A673 (cell line): ENCODE measurements at regions not wholly inside any gene's neighbourhood (a gene's known extent, or its start where the extent isn't known, plus 50 kb on each side); places are given as distances from the start of the nearest gene placed in this dataset.

ENCODE experiments used
- EZH2 ChIP-seq: fragments of 200-600 bp; sonication (generic); IDR thresholded peaks from 2 replicates; pipeline ENCODE4 v1.6.1; 2017; ENCODE audit warnings: borderline replicate concordance, low read depth, mild to moderate bottlenecking, mixed read lengths, antibody characterized with exemption, low read length; ENCODE audit not compliant: poor library complexity, severe bottlenecking
- TF ChIP-seq, protein P1 (sequence below): fragments of 300-800, 200-600 bp; sonication (generic); conservative IDR thresholded peaks from 2 replicates; pipeline ENCODE4 v1.5.1; 2017; ENCODE audit warnings: low read depth, mild to moderate bottlenecking, antibody characterized with exemption, low read length, moderate library complexity, mixed read lengths

DNA sequence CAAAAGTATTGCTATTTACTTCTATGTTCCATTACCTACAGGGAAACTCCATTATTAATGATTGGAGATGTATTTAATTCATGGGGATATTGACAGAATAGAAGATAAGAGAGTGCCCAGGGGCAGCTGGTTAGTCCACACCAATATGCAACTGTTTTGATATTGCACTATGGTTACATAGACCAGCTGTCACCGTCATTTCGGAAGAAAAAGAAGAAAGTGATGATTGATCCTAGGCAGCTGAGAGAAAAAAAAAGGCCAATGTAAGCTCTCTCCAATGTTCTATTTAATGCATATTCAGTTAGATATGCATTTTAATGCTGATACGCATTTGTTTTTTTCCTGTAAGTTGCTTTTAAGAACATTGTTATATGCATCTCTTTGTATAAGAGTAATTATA is 1367.2 kb downstream of the KCNT2 start:
- TF ChIP-seq, protein P1, sequence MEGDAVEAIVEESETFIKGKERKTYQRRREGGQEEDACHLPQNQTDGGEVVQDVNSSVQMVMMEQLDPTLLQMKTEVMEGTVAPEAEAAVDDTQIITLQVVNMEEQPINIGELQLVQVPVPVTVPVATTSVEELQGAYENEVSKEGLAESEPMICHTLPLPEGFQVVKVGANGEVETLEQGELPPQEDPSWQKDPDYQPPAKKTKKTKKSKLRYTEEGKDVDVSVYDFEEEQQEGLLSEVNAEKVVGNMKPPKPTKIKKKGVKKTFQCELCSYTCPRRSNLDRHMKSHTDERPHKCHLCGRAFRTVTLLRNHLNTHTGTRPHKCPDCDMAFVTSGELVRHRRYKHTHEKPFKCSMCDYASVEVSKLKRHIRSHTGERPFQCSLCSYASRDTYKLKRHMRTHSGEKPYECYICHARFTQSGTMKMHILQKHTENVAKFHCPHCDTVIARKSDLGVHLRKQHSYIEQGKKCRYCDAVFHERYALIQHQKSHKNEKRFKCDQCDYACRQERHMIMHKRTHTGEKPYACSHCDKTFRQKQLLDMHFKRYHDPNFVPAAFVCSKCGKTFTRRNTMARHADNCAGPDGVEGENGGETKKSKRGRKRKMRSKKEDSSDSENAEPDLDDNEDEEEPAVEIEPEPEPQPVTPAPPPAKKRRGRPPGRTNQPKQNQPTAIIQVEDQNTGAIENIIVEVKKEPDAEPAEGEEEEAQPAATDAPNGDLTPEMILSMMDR: no peak
- no peak for TF ChIP-seq EZH2
